ENCODE measurements at regions not wholly inside any gene's neighbourhood (a gene's known extent, or its start where the extent isn't known, plus 50 kb on each side); places are given as distances from the start of the nearest gene placed in this dataset.

GRCh38 chr12:71071536-71072097 lies 86.2 kb downstream of the TSPAN8 start:
- DNase-seq: no peak
- intact Hi-C loops (cut with DNase I): no loop called here

- no peak for DNase-seq
- intact Hi-C loops (cut with DNase I): no loop called here
Observed at GRCh38 chr12:71070416-71071128, 87.2 kb downstream of the TSPAN8 start.

- intact Hi-C loops (cut with DNase I): no loop called here
- no peak for DNase-seq
Observed at GRCh38 chr12:71069311-71069710, 88.5 kb downstream of the TSPAN8 start.

DNA sequence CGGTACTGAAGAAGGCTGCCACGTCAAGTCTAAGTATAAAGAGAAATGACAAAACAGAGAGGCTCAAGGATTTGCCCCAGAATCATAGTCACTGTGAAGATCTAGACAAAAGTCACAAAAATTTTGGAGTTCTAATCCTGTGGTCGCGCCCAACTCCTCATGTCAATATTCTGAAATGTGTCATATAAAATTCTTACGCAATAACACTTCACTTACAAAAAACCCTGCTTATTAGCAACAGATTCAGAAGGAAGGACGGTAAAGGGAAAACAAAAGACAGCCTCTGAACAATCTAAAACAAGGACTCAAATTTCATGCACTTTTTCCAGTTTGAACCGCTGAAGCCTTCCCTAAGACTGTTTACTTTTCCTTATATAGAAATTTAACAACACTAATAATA lies 94.7 kb downstream of the TSPAN8 start:
- no peak for DNase-seq
- intact Hi-C loops (cut with DNase I): no loop called here

DNA sequence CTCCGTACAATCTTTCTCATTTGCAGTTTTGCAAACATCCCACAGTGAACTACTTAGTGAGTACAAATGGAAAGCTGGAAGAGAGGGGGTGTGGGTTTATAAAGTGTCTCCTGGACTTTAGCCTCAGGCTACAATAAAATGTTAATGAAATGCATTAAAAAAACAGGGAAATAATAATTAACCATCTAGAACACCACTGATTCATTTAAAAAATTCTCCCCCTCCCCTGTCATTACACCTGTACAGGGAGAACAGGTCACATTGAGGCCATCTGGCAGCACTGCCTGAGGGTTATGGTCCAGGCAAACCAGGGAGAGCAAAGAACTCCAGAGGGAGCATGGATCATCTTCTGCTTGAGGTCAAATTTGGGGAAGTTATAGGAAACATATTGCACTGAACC lies 96.3 kb downstream of the TSPAN8 start:
- DNase-seq: no peak
- intact Hi-C loops (cut with DNase I): no loop called here

- intact Hi-C loops (cut with DNase I): no loop called here
- DNase-seq: no peak
Observed at GRCh38 chr12:71060426-71060825, 97.4 kb downstream of the TSPAN8 start.

GRCh38 chr12:71057330-71057729 lies 100.5 kb downstream of the TSPAN8 start:
- intact Hi-C loops (cut with DNase I): no loop called here
- DNase-seq: no peak

DNA sequence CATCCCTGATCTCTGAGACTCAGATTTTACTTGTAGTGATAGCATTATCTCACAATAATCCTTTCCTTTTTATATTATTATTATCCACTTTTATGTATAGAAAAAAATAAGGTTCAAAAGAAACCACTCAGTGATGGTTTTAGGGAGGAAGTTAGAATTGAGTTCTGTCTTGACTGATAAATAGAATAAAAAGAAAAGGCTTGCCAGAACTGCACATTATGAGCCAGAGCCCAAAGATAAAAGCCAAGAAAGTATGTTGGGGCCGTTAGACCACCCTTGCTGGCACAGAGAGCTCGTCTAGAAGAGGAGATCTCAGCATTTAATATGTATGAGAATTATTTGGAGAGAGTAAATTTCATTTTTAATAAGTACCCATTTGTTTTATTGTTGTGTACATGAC lies 103.2 kb downstream of the TSPAN8 start:
- intact Hi-C loops (cut with DNase I): no loop called here

GRCh38 chr12:71046215-71046614 lies 111.6 kb downstream of the TSPAN8 start:
- DNase-seq: no peak
- intact Hi-C loops (cut with DNase I): no loop called here

More for the DNA sequence above, 103.2 kb downstream of the TSPAN8 start:
- DNase-seq: no peak

GRCh38 chr12:71045781-71046180 lies 112.0 kb downstream of the TSPAN8 start:
- DNase-seq: no peak
- intact Hi-C loops (cut with DNase I): no loop called here

GRCh38 chr12:71041476-71041875 lies 116.3 kb downstream of the TSPAN8 start:
- no peak for DNase-seq
- intact Hi-C loops (cut with DNase I): no loop called here

- intact Hi-C loops (cut with DNase I): no loop called here
- no peak for DNase-seq
Observed at GRCh38 chr12:71038960-71039359, 118.4 kb upstream of the PTPRR start.

DNA sequence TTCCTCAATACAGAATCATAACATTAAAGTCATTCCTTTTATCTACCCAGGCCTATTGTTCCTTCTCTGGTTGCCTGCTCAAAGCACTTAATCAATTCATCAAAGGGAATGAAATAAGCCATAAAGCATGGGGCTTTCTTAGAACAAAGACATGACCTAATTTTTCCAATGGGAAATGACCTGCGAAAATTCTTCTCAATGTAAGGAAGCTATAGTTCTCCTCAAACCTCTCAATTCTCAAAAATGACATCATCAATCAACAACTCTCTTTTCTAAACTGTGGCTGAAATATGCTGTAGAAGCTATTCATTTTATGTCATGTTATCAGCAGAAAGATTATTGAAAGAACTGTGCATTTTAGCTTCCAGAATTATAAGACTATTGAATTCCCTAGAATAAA lies 116.0 kb upstream of the PTPRR start:
- intact Hi-C loops (cut with DNase I): no loop called here
- DNase-seq: no peak

DNA sequence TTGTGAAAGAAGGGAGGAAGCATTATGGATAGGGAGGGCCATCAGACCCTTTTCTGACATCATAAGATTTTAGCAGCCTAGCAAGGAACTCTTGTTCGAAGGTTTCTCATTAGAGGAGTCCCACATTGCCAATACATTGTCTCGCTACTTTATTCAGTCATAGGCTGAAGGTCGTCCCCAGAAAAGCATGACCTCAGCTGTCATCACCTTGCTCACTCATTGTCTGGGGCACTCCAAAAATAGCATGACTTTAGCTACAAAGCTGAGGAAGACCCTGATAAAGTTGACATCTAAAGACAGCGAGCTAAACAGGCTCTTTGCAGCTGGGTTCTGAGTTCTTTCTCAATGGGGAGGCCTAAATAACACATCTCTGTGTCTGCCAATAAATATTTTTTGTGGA lies 112.4 kb upstream of the PTPRR start:
- no peak for DNase-seq
- intact Hi-C loops (cut with DNase I): no loop called here

DNA sequence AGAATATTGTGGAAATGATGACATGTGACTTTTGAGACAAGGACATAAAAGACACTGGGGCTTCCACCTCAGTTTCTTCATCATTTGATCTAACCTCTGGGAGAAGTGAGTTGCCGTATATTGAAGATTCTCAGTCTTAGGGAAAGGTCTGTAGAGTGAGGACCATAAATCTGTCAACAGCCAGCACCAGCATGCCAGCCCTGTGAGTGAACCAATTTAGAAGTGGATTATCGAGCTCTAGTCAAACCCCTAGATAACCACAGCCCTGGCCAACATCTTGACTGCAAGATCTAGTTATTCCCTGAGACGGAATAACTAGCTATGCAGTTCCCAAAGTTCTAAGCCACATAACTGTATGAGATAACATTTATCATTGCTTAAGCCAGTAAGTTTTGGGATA lies 108.8 kb upstream of the PTPRR start:
- DNase-seq: no peak
- intact Hi-C loops (cut with DNase I): no loop called here

DNA sequence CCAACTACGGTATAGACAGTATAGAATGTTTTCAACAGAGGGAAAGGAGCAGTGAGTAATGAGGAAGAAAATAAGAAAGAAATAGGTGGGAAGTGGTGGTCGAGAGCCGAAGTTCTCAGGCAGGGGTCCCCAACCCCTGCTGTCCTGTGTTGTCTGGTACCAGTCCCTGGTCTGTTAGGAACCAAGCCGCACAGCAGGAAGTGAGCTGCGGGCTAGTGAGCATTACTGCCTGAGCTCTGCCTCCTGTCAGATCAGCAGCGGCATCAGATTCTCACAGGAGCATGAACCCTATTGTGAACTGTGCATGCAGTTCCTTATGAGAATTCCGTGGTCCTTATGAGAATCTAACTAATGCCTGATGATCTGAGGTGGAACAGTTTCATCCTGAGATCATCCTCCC lies 107.3 kb upstream of the PTPRR start:
- DNase-seq: no peak
- intact Hi-C loops (cut with DNase I): no loop called here

GRCh38 chr12:71024827-71025226 lies 104.3 kb upstream of the PTPRR start:
- intact Hi-C loops (cut with DNase I): no loop called here
- no peak for DNase-seq

DNA sequence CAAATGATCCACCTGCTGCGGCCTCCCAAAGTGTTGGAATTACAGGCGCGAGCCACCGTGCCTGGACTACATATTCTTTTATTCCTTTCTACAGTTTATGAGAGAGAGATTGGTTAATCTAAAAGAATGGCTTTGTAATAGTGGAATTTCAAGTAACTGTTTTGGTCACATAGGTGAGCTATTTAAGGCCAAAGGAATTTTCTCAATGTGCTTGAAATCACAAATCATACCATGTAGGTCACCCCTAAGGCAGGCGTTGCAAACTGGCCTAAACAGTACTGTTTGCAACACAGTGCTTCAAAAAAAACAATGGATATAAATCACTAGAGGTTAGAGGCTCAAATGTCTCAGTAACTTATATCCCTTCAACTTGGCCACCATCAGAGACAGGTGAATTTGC lies 103.7 kb upstream of the PTPRR start:
- no peak for DNase-seq
- intact Hi-C loops (cut with DNase I): no loop called here

DNA sequence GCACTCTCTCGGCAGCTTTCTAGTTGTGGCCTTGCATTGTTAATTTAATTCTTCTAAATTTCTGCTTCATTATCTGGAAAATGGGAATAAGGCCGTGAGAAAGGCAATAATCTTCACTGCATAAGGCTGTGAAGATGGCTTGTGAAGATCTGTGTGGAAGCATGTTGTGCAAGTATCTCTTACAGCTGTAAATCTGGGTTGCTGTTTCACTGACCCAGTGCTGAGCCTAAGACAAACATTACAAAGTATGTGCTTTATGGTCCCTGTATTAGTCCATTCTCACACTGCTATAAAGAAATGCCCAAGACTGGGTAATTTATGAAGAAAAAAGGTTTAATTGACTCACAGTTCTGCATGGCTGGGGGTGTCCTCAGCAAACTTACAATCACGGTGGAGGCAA lies 101.0 kb upstream of the PTPRR start:
- no peak for DNase-seq
- intact Hi-C loops (cut with DNase I): no loop called here

DNA sequence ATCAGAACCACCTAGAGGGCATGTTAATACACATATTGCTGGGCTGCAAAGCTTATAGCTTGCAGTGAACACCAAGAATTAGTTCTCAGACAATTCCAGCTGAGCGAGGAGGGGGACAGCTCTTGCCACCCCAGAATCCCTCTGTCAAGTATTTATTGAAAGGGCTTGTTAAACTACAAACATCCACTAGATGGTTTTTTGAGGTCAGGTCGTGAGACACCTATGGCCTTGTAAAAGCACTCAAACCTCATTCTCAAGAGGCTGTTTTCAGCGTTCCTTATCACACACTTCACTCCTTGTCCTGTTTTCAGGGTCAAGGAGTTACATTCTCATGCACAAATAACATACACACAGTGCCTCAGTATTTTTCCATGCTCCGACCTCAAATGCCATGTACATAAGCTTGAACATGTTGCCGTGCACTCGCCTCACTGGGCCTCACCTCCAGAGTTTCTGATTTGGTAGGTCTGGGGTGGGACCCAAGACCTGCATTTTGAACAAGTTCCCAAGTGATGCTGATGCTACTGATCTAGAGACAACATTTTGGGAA lies 98.8 kb upstream of the PTPRR start:
- DNase-seq: no peak

DNA sequence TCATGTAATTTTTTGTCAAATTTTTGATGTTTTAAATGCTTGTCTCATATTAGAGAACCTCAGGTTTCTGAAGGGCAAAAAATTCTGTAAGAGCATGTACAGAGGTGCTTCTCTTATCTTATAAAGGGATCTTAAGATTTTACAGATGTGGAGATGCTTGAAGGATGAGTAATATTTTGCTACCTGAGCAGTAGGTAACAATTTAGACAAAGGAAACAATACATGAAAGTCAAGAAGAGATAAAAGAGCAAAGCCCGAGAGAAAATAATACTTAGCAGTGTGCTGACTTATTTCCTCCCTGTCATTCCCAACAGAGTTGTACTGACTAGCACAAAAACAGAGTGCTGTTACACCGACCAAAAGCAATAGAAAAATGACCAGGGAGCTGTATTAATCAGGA lies 98.1 kb upstream of the PTPRR start:
- intact Hi-C loops (cut with DNase I): no loop called here
- no peak for DNase-seq

More for the DNA sequence above, 98.8 kb upstream of the PTPRR start:
- intact Hi-C loops (cut with DNase I): no loop called here
